AG09319 (cell line): ENCODE measurements at regions not wholly inside any gene's neighbourhood (a gene's known extent, or its start where the extent isn't known, plus 50 kb on each side); places are given as distances from the start of the nearest gene placed in this dataset.

Source experiments
- DNase-seq: peaks from one replicate; pipeline ENCODE4 v3.0.0-alpha.2; 2010; ENCODE audit warnings: low read depth; ENCODE audit errors: extremely low read depth
- TF ChIP-seq, protein P1 (sequence below): IDR thresholded peaks from 2 replicates; pipeline ENCODE4 v1.5.1; 2011; ENCODE audit warnings: low read depth, mild to moderate bottlenecking, inconsistent platforms, low read length, moderate library complexity

DNA sequence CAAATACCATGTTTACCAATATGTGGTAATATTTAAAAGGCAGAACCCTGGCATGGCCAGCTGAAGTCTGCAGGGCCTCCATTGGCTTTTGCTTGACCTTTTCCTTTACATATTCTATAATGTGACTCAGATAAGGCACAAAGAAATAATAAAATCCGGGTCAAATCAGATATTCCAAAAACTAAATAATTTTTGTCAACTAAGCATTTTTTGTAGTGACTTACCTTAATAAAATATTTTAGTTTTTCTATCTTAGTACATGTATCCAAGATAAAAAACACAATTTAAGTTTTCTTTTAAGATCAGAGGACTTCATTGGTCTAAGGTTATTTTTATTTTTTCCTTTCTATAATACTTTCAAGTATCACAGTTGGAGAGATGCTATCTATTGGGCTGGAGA, 179.4 kb upstream of the ADAMTS5 start:
- no peak for DNase-seq
- TF ChIP-seq, protein P1, sequence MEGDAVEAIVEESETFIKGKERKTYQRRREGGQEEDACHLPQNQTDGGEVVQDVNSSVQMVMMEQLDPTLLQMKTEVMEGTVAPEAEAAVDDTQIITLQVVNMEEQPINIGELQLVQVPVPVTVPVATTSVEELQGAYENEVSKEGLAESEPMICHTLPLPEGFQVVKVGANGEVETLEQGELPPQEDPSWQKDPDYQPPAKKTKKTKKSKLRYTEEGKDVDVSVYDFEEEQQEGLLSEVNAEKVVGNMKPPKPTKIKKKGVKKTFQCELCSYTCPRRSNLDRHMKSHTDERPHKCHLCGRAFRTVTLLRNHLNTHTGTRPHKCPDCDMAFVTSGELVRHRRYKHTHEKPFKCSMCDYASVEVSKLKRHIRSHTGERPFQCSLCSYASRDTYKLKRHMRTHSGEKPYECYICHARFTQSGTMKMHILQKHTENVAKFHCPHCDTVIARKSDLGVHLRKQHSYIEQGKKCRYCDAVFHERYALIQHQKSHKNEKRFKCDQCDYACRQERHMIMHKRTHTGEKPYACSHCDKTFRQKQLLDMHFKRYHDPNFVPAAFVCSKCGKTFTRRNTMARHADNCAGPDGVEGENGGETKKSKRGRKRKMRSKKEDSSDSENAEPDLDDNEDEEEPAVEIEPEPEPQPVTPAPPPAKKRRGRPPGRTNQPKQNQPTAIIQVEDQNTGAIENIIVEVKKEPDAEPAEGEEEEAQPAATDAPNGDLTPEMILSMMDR: no peak

DNA sequence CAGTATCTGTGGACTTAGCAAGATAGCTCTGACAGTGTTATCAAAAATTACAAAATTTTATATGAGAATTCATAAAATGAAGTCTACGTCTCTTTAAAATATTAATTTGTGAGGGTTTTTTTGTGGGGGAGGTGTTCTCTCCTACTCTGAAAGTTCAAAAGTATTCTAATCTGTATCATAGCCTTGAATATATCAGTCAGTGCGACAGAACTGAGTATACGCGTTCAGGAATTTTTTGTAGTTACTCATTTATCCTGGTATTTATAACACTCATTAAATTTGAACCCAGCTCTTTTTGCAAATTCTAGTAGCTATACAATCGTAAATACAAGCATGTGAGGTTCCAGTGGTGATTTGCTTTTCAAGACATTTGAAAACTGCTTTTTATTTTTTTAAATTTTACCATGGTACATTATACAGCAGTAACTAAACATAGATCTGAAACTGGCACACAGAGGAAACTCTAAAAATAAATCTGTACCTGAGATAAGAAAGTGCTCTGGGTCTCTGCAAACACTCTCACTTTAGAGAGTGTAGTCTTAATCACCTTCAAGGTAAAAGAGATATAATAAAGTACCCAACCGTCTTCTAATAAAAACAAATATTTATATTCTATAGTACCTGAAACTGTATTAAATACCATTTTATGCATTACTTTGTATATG, 178.4 kb upstream of the ADAMTS5 start:
- no peak for DNase-seq

DNA sequence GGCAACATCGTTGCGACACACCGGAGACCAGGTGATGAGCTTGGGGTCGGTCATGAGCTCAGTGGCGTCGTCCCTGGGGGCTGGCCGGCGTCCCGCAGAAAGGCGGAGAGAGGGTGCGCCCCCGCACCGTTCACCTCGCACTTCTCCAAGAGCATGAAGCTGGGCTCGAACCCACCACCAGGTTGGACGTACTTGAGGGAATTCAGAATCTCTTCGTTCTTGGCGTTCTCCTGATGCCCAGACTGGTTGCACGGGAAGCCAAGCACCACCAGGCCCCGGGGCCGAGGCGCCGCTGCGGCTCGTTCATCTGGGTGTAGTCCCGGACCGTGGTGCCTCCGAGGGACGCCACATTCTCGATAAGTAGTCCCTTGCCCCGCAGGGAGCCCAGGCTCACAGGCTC, 176.6 kb upstream of the ADAMTS5 start:
- TF ChIP-seq, protein P1: no peak
- no peak for DNase-seq

More for the DNA sequence above, 178.4 kb upstream of the ADAMTS5 start:
- TF ChIP-seq, protein P1: no peak

DNA sequence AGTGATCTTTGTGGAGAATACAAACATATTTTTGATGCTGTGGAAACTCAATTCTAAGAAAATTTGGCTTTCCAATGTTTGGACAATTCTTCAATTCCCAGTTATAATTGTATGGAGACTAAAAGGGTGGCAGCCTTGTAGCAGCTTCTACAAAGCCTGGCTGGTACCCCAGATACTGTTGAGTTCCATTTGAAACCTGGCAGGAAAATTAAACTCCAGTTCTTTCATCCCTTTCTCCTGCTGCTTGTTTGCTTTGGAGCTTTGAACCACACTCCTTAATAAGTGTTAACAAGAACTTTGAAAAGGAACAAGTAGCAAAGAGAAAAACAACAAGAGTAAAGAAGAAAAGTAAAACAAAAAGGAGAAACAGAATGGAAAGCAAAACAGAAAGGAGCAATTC, 172.6 kb upstream of the ADAMTS5 start:
- TF ChIP-seq, protein P1: no peak
- DNase-seq: no peak

DNA sequence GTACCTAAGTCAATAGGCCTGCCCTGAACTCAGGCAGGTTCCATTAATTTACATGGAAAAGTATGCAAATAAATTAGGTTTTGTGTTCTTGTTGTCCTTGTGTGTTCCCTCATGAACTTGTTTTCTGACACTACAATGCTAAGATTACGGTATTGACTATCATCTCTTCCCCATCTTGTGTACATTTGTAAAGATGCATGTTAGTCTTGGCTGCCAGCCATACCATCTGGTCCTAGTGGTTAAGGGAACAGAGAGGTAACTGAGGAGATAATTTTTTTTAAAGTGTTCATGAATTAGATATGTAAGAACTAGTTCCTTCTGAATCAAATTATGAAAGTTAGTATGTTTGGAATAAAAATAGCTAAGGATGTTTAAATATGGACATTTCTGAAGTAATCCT, 167.6 kb upstream of the ADAMTS5 start:
- DNase-seq: no peak
- TF ChIP-seq, protein P1: no peak

DNA sequence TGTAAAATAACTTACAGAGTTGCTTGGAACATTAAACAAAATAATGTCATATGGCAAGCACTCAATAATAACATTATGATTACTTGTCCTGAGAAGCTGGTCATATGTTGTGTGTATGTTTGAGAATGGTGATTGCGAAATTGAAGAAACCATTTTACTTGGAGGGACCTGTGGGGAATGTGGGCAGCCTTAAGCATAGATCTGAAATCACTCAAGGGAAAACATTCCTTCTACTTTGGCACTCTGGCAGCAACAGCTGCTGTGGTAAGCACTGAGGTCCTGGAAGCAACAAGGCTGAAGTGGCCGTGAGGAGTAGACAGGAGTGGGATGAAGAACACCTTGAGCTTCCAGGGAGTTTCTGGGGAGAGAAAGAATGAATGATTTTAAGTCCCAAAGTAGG, 165.4 kb upstream of the ADAMTS5 start:
- TF ChIP-seq, protein P1: no peak
- DNase-seq: no peak

DNA sequence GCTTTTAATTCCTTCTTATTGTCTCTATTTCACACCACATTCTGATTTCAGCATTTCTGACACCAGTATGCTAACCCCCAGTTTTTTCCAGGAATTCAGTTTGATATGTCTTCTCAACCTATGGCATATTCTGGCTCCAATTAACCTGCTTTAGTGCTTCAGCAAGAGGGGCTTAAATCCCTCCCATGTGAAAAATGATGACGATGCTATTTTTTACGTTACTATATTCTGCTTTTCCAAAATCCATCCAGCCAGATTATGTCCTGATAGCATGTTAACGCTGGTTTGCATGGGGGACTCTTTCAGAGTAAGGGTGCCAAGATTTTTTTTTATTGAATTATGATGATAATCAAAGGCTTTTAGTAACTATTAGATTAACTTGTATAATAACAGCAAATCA, 163.3 kb upstream of the ADAMTS5 start:
- TF ChIP-seq, protein P1: no peak
- DNase-seq: no peak
